ENCODE measurements at regions not wholly inside any gene's neighbourhood (a gene's known extent, or its start where the extent isn't known, plus 50 kb on each side); places are given as distances from the start of the nearest gene placed in this dataset.

- Histone ChIP-seq H3K27ac (no peak overlapping the region), H3K27me3 (replicated peaks; ENCODE audit: insufficient read depth) (no peaks in the 10 kb centered on the region), H3K36me3 (no peaks in the 10 kb centered on the region), H3K4me1 (ENCODE audit: control insufficient read depth in 1 of 2, low read depth in 2 of 2) (no peaks in the 10 kb centered on the region), H3K9me3 (no peaks in the 10 kb centered on the region), H3K4me3 (no peak overlapping the region)
- no peak for ATAC-seq (ENCODE audit: insufficient number of reproducible peaks, low FRiP score, low read depth)
- no peak for TF ChIP-seq CTCF (IDR thresholded peaks at IDR 0.05)
- DNase-seq (ENCODE audit: low spot score): no peak
Measured at GRCh38 chr2:59706729-59707128, 846.7 kb downstream of the BCL11A start.

- ATAC-seq (ENCODE audit: insufficient number of reproducible peaks, low FRiP score, low read depth): no peak
- H3K27ac ChIP-seq: no peak overlapping the region
- DNase-seq (ENCODE audit: low spot score): no peak
- H3K4me1 ChIP-seq (ENCODE audit: control insufficient read depth in 1 of 2, low read depth in 2 of 2): no peaks in the 10 kb centered on the region
- H3K36me3 ChIP-seq: no peaks in the 10 kb centered on the region
- TF ChIP-seq CTCF (IDR thresholded peaks at IDR 0.05): no peak
- H3K27me3 ChIP-seq (replicated peaks; ENCODE audit: insufficient read depth): no peaks in the 10 kb centered on the region
- H3K9me3 ChIP-seq: no peaks in the 10 kb centered on the region
- H3K4me3 ChIP-seq: no peak overlapping the region
Measured at GRCh38 chr2:59703796-59704195, 849.7 kb downstream of the BCL11A start.

- no peak for ATAC-seq (ENCODE audit: insufficient number of reproducible peaks, low FRiP score, low read depth)
Measured at GRCh38 chr2:59702026-59702425, 851.4 kb downstream of the BCL11A start.

GRCh38 chr2:59701271-59701994 lies 852.0 kb downstream of the BCL11A start:
- ATAC-seq (ENCODE audit: insufficient number of reproducible peaks, low FRiP score, low read depth): no peak
- DNase-seq (ENCODE audit: low spot score): no peak
- Histone ChIP-seq H3K9me3 (no peaks in the 10 kb centered on the region), H3K27ac (no peak overlapping the region), H3K36me3 (no peaks in the 10 kb centered on the region), H3K4me3 (no peak overlapping the region), H3K4me1 (ENCODE audit: control insufficient read depth in 1 of 2, low read depth in 2 of 2) (no peaks in the 10 kb centered on the region), H3K27me3 (replicated peaks; ENCODE audit: insufficient read depth) (no peaks in the 10 kb centered on the region)
- no peak for TF ChIP-seq CTCF (IDR thresholded peaks at IDR 0.05)

More at GRCh38 chr2:59702026-59702425, 851.4 kb downstream of the BCL11A start:
- no peaks in the 10 kb centered on the region for H3K4me1 ChIP-seq (ENCODE audit: control insufficient read depth in 1 of 2, low read depth in 2 of 2)
- DNase-seq (ENCODE audit: low spot score): no peak
- no peak overlapping the region for H3K27ac ChIP-seq
- H3K9me3 ChIP-seq: no peaks in the 10 kb centered on the region
- TF ChIP-seq CTCF (IDR thresholded peaks at IDR 0.05): no peak
- no peaks in the 10 kb centered on the region for H3K36me3 ChIP-seq
- H3K27me3 ChIP-seq (replicated peaks; ENCODE audit: insufficient read depth): no peaks in the 10 kb centered on the region
- no peak overlapping the region for H3K4me3 ChIP-seq

GRCh38 chr2:59694176-59694575 lies 859.3 kb downstream of the BCL11A start:
- no peak for ATAC-seq (ENCODE audit: insufficient number of reproducible peaks, low FRiP score, low read depth)
- no peak overlapping the region for H3K4me3 ChIP-seq
- DNase-seq (ENCODE audit: low spot score): no peak
- TF ChIP-seq CTCF (IDR thresholded peaks at IDR 0.05): no peak
- H3K9me3 ChIP-seq: peaks cover 3% of the 10 kb centered on the region
- no peak overlapping the region for H3K27ac ChIP-seq
- no peaks in the 10 kb centered on the region for H3K4me1 ChIP-seq (ENCODE audit: control insufficient read depth in 1 of 2, low read depth in 2 of 2)
- no peaks in the 10 kb centered on the region for H3K36me3 ChIP-seq
- no peaks in the 10 kb centered on the region for H3K27me3 ChIP-seq (replicated peaks; ENCODE audit: insufficient read depth)
